H9 (cell line): ENCODE measurements at regions not wholly inside any gene's neighbourhood (a gene's known extent, or its start where the extent isn't known, plus 50 kb on each side); places are given as distances from the start of the nearest gene placed in this dataset.

Source experiments
- DNase-seq: peaks from one replicate; pipeline ENCODE4 v3.0.0-alpha.2; 2017
- H2AFZ ChIP-seq: one replicate; pipeline ENCODE4 v1.6.1; 2013; ENCODE audit warnings: mild to moderate bottlenecking, low read length, control low read depth, moderate library complexity
- H2AK5ac ChIP-seq: 2 replicates; pipeline ENCODE4 v1.6.1; 2013; ENCODE audit warnings: low read length, control low read depth, mixed read lengths; ENCODE audit not compliant: insufficient read length
- H2BK120ac ChIP-seq: one replicate; pipeline ENCODE4 v1.6.1; 2013; ENCODE audit warnings: low read depth, mild to moderate bottlenecking, low read length, control low read depth, inconsistent platforms; ENCODE audit not compliant: poor library complexity, severe bottlenecking
- H2BK12ac ChIP-seq: 2 replicates; pipeline ENCODE4 v1.6.1; 2013; ENCODE audit warnings: low read length, control low read depth, mixed read lengths, low read depth; ENCODE audit not compliant: insufficient read length
- H2BK15ac ChIP-seq: 2 replicates; pipeline ENCODE4 v1.6.1; 2013; ENCODE audit warnings: low read depth, low read length, control low read depth
- H2BK20ac ChIP-seq: one replicate; pipeline ENCODE4 v1.6.1; 2013; ENCODE audit warnings: low read depth, mild to moderate bottlenecking, low read length, control low read depth, inconsistent platforms; ENCODE audit not compliant: poor library complexity, severe bottlenecking
- H2BK5ac ChIP-seq: 2 replicates; pipeline ENCODE4 v1.6.1; 2013; ENCODE audit warnings: low read length, control low read depth, mixed read lengths; ENCODE audit not compliant: insufficient read length
- H3K14ac ChIP-seq: 2 replicates; pipeline ENCODE4 v1.6.1; 2013; ENCODE audit warnings: low read length, control low read depth; ENCODE audit not compliant: insufficient read depth
- H3K18ac ChIP-seq: 2 replicates; pipeline ENCODE4 v1.6.1; 2013; ENCODE audit warnings: low read depth, mild to moderate bottlenecking, mixed read lengths, low read length, control low read depth; ENCODE audit not compliant: insufficient read length
- H3K23ac ChIP-seq: 2 replicates; pipeline ENCODE4 v1.6.1; 2013; ENCODE audit warnings: low read length, control low read depth, mixed read lengths, low read depth; ENCODE audit not compliant: insufficient read length
- H3K23me2 ChIP-seq: 2 replicates; pipeline ENCODE4 v1.6.1; 2013; ENCODE audit warnings: low read depth, mild to moderate bottlenecking, mixed read lengths, low read length, control low read depth; ENCODE audit not compliant: insufficient read length, poor library complexity, severe bottlenecking
- H3K27ac ChIP-seq: 2 replicates; pipeline ENCODE4 v1.5.1; 2013; ENCODE audit warnings: low read length, control low read depth, mixed read lengths, low read depth; ENCODE audit not compliant: insufficient read length
- H3K27me3 ChIP-seq: 2 replicates; pipeline ENCODE4 v1.6.1; 2013; ENCODE audit warnings: low read length, control low read depth, inconsistent platforms; ENCODE audit not compliant: insufficient read depth
- H3K4ac ChIP-seq: 2 replicates; pipeline ENCODE4 v1.6.1; 2013; ENCODE audit warnings: low read depth, mild to moderate bottlenecking, control low read depth, inconsistent platforms, low read length, moderate library complexity
- H3K4me1 ChIP-seq: 2 replicates; pipeline ENCODE4 v1.6.1; 2013; ENCODE audit warnings: low read length, control low read depth, inconsistent platforms; ENCODE audit not compliant: insufficient read depth
- H3K4me2 ChIP-seq: 2 replicates; pipeline ENCODE4 v1.6.1; 2013; ENCODE audit warnings: low read length, control low read depth, mixed read lengths; ENCODE audit not compliant: insufficient read length, insufficient read depth
- H3K56ac ChIP-seq: 2 replicates; pipeline ENCODE4 v1.6.1; 2013; ENCODE audit warnings: low read depth, mild to moderate bottlenecking, mixed read lengths, low read length, control low read depth; ENCODE audit not compliant: insufficient read length
- H3K79me1 ChIP-seq: 2 replicates; pipeline ENCODE4 v1.6.1; 2013; ENCODE audit warnings: low read depth, mild to moderate bottlenecking, moderate library complexity, low read length, control low read depth, inconsistent platforms; ENCODE audit not compliant: insufficient read depth, poor library complexity, severe bottlenecking
- H3K79me2 ChIP-seq: 2 replicates; pipeline ENCODE4 v1.6.1; 2013; ENCODE audit warnings: low read length, control low read depth, inconsistent platforms; ENCODE audit not compliant: insufficient read depth
- H3K9ac ChIP-seq: 2 replicates; pipeline ENCODE4 v1.6.1; 2013; ENCODE audit warnings: low read length, control low read depth, mixed read lengths; ENCODE audit not compliant: insufficient read length; ENCODE audit errors: extremely low read depth
- H3K9me3 ChIP-seq: one replicate; pipeline ENCODE4 v1.6.1; 2013; ENCODE audit warnings: low read depth, low read length, inconsistent platforms; ENCODE audit not compliant: control insufficient read depth
- H3T11ph ChIP-seq: one replicate; pipeline ENCODE4 v1.6.1; 2013; ENCODE audit warnings: mild to moderate bottlenecking, low read length, control low read depth, inconsistent platforms
- H4K20me1 ChIP-seq: one replicate; pipeline ENCODE4 v1.6.1; 2013; ENCODE audit not compliant: control insufficient read depth, insufficient read length, insufficient read depth
- H4K5ac ChIP-seq: 2 replicates; pipeline ENCODE4 v1.6.1; 2013; ENCODE audit warnings: low read depth, mild to moderate bottlenecking, mixed read lengths, low read length, control low read depth; ENCODE audit not compliant: insufficient read length
- H4K8ac ChIP-seq: replicated peaks from 2 replicates; pipeline ENCODE4 v1.6.1; 2013; ENCODE audit warnings: low read length, control low read depth, mixed read lengths, low read depth; ENCODE audit not compliant: insufficient read length
- H4K91ac ChIP-seq: 2 replicates; pipeline ENCODE4 v1.6.1; 2013; ENCODE audit warnings: low read depth, mild to moderate bottlenecking, moderate library complexity, mixed read lengths, low read length, control low read depth; ENCODE audit not compliant: insufficient read length
- H3K27ac Mint-ChIP-seq, 3 experiments: 2 replicates in 2 of 3; 3 replicates in 1 of 3; pipeline ENCODE4 v1.8.0; 2020 to 2021; ENCODE audit warnings: mixed read lengths in 3 of 3, mild to moderate bottlenecking in 1 of 3, moderate library complexity in 1 of 3
- H3K27me3 Mint-ChIP-seq: 2 replicates; pipeline ENCODE4 v1.8.0; 2021; ENCODE audit warnings: low read depth, mild to moderate bottlenecking, moderate library complexity, mixed read lengths
- H3K36me3 Mint-ChIP-seq, 3 experiments: 2 replicates in 2 of 3; 3 replicates in 1 of 3; pipeline ENCODE4 v1.8.0; 2020 to 2021; ENCODE audit warnings: low read depth in 3 of 3, mixed read lengths in 3 of 3; ENCODE audit not compliant: insufficient read depth in 1 of 3
- H3K4me1 Mint-ChIP-seq, 2 experiments: 2 replicates each; pipeline ENCODE4 v1.8.0; 2020; ENCODE audit warnings: mixed read lengths in 2 of 2
- H3K4me3 Mint-ChIP-seq, 2 experiments: 2 replicates in 1 of 2; 3 replicates in 1 of 2; pipeline ENCODE4 v1.8.0; 2020 to 2021; ENCODE audit warnings: mild to moderate bottlenecking in 2 of 2, mixed read lengths in 2 of 2, moderate library complexity in 1 of 2
- H3K9me3 Mint-ChIP-seq, 2 experiments: 2 replicates in 1 of 2; 3 replicates in 1 of 2; pipeline ENCODE4 v1.8.0; 2020; ENCODE audit warnings: mild to moderate bottlenecking in 2 of 2, mixed read lengths in 2 of 2, moderate library complexity in 1 of 2
- CTCF ChIP-seq: fragments of 200-600 bp; sonication (generic); conservative IDR thresholded peaks from 3 replicates; pipeline ENCODE4 v1.8.0; 2021; ENCODE audit warnings: antibody characterized with exemption, mild to moderate bottlenecking
- WGBS: extraction: QIAGEN DNeasy Blood & Tissue Kit; methylation state at CpG from one replicate; pipeline ENCODE4 v1.1.7; 2013; ENCODE audit warnings: missing lambda C conversion rate, low lambda C conversion rate, mixed read lengths; ENCODE audit not compliant: insufficient read length; ENCODE audit errors: extremely low coverage; 5-methylcytosine and 5-hydroxymethylcytosine counted together

DNA sequence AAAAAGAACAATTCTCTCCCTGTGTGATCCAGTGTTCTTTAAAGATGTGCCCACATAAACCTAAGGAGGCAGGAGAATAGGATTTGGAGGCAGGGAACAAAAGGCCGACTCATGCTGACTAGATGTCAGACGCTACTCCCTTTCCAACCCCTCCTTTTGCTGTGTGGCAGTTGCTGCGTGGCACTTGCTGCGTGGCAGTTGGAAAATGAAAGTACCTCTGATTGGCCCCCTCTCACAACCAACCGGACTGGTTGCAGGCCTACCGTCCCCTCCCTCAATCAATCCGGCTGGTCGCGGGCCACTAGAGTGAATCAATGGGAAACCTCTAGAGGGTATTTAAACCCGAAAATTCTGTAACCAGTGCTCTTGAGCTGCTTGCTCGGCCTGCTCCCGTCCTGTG, 551.0 kb downstream of the KIF4B start:
- Histone ChIP-seq H3K79me1 (no peaks in the 10 kb centered on the region), H3T11ph (no peak overlapping the region), H4K91ac (no peak overlapping the region), H2BK12ac (no peak overlapping the region), H3K27me3 (no peaks in the 10 kb centered on the region), H3K27ac (no peak overlapping the region), H3K56ac (no peak overlapping the region), H2AK5ac (no peak overlapping the region), H4K20me1 (no peaks in the 10 kb centered on the region), H3K9me3 (no peaks in the 10 kb centered on the region), H3K14ac (no peak overlapping the region), H3K4ac (no peak overlapping the region), H3K4me1 (no peaks in the 10 kb centered on the region), H2BK20ac (no peak overlapping the region), H2BK15ac (no peak overlapping the region), H3K4me2 (no peak overlapping the region), H3K23me2 (no peaks in the 10 kb centered on the region), H3K18ac (no peak overlapping the region), H3K79me2 (no peaks in the 10 kb centered on the region), H4K8ac (no peak overlapping the region), H2AFZ (no peak overlapping the region), H2BK120ac (no peak overlapping the region), H2BK5ac (no peak overlapping the region), H3K9ac (no peak overlapping the region), H4K5ac (no peak overlapping the region), H3K23ac (no peak overlapping the region)
- no peak for DNase-seq
- peaks cover 9% of the 10 kb centered on the region in 2 experiments for H3K9me3 Mint-ChIP-seq
- peaks cover 0 to 6% (median 4%) of the 10 kb centered on the region in 3 experiments; a peak in 3 of 7 replicates for H3K36me3 Mint-ChIP-seq
- no peak for TF ChIP-seq CTCF
- no peaks in the 10 kb centered on the region for H3K27me3 Mint-ChIP-seq
- no CpG with 5 or more reads among the region's 12 CpGs for WGBS
- H3K4me3 Mint-ChIP-seq, result no peak overlapping the region
- H3K27ac Mint-ChIP-seq, result no peak overlapping the region
- H3K4me1 Mint-ChIP-seq, result peaks cover 0 to 2% of the 10 kb centered on the region in 2 experiments; a peak in 1 of 4 replicates
